ENCODE measurements at regions not wholly inside any gene's neighbourhood (a gene's known extent, or its start where the extent isn't known, plus 50 kb on each side); places are given as distances from the start of the nearest gene placed in this dataset.

DNA sequence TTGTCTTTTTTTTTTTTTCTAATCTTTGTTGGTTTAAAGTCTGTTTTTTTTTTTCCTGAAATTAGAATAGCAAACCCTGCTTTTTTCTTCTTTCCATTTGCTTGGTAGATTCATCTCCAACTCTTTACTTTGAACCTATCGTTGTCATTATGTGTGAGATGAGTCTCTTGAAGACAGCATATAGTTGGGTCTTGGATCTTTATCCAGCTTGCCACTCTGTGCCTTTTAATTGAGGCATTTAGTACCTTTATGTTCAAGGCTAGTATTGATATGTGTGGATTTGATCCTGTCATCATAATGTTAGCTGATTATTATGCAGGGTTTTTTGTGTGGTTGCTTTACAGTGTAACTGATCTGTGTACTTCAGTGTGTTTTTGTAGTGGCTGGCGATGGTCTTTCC lies 383.8 kb downstream of the MAN2A1 start (continued):
- TF ChIP-seq, protein P1, sequence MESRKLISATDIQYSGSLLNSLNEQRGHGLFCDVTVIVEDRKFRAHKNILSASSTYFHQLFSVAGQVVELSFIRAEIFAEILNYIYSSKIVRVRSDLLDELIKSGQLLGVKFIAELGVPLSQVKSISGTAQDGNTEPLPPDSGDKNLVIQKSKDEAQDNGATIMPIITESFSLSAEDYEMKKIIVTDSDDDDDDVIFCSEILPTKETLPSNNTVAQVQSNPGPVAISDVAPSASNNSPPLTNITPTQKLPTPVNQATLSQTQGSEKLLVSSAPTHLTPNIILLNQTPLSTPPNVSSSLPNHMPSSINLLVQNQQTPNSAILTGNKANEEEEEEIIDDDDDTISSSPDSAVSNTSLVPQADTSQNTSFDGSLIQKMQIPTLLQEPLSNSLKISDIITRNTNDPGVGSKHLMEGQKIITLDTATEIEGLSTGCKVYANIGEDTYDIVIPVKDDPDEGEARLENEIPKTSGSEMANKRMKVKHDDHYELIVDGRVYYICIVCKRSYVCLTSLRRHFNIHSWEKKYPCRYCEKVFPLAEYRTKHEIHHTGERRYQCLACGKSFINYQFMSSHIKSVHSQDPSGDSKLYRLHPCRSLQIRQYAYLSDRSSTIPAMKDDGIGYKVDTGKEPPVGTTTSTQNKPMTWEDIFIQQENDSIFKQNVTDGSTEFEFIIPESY (IDR thresholded peaks at IDR 0.05; ENCODE audit: extremely low read depth, insufficient replicate concordance, low read length) = no peak
- TF ChIP-seq ZNF274 (IDR thresholded peaks at IDR 0.05; ENCODE audit: low read depth, low read length) (no peak), ELF1 (IDR thresholded peaks at IDR 0.05; ENCODE audit: borderline replicate concordance, low read depth) (no peak), SRF (IDR thresholded peaks at IDR 0.05; ENCODE audit: low read depth) (no peak), EZH2phosphoT487 (IDR thresholded peaks at IDR 0.05; ENCODE audit: borderline replicate concordance) (no peak), TCF7L2 (IDR thresholded peaks at IDR 0.05; ENCODE audit: borderline replicate concordance, extremely low read depth, insufficient read depth, insufficient read length) (no peak)
- TF ChIP-seq, protein P2, sequence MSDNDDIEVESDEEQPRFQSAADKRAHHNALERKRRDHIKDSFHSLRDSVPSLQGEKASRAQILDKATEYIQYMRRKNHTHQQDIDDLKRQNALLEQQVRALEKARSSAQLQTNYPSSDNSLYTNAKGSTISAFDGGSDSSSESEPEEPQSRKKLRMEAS (IDR thresholded peaks at IDR 0.05) = no peak

DNA sequence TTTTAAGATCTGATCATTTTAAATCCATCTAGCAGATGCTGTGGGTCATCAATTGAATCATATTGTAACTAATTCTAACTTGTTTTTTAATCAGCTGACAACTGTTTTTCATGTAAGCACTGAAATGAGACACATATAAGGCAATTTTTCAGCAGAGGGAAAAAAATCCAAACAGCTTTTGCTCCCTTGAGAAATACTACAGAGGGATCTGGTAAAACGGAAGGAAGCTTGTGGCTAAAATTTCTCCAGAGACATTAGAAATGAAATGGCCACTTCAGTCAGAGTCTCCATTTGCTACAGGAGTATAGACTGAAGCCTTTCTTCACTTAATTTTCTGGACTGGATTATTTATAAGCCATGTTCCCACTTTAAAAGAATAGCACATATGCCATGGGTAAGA lies 385.9 kb downstream of the MAN2A1 start:
- Histone ChIP-seq H3K36me3 (ENCODE audit: control insufficient read depth in 1 of 2, insufficient read depth in 2 of 2, low read length in 2 of 2) (no peaks in the 10 kb centered on the region), H3K27ac (ENCODE audit: low read depth, low read length) (no peak overlapping the region)
- CTCF ChIA-PET = no interaction called here

More for the DNA sequence above, 385.9 kb downstream of the MAN2A1 start:
- no peaks in the 10 kb centered on the region for H3K4me1 ChIP-seq (ENCODE audit: control insufficient read depth in 1 of 2, insufficient read depth in 2 of 2, low read length in 2 of 2)
- H3K27me3 ChIP-seq (ENCODE audit: insufficient read depth, low read length) = no peaks in the 10 kb centered on the region
- H3K9me2 ChIP-seq (ENCODE audit: insufficient read depth) = no peaks in the 10 kb centered on the region
- no peak overlapping the region for H3K9ac ChIP-seq (ENCODE audit: low read length)
- TF ChIP-seq, protein P3, sequence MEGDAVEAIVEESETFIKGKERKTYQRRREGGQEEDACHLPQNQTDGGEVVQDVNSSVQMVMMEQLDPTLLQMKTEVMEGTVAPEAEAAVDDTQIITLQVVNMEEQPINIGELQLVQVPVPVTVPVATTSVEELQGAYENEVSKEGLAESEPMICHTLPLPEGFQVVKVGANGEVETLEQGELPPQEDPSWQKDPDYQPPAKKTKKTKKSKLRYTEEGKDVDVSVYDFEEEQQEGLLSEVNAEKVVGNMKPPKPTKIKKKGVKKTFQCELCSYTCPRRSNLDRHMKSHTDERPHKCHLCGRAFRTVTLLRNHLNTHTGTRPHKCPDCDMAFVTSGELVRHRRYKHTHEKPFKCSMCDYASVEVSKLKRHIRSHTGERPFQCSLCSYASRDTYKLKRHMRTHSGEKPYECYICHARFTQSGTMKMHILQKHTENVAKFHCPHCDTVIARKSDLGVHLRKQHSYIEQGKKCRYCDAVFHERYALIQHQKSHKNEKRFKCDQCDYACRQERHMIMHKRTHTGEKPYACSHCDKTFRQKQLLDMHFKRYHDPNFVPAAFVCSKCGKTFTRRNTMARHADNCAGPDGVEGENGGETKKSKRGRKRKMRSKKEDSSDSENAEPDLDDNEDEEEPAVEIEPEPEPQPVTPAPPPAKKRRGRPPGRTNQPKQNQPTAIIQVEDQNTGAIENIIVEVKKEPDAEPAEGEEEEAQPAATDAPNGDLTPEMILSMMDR (IDR thresholded peaks at IDR 0.05 in 2 of 3, conservative IDR thresholded peaks at IDR 0.05 in 1 of 3; ENCODE audit: borderline replicate concordance in 1 of 3, insufficient read depth in 1 of 3, low read depth in 2 of 3, low read length in 2 of 3) = no peak
- TF ChIP-seq RAD21 (IDR thresholded peaks at IDR 0.05; ENCODE audit: low read depth) (no peak), EZH2 (IDR thresholded peaks at IDR 0.05) (no peak), POLR2AphosphoS5 (IDR thresholded peaks at IDR 0.05; ENCODE audit: low read depth, low read length) (no peak), ZFX (IDR thresholded peaks at IDR 0.05) (no peak), EGR1 (IDR thresholded peaks at IDR 0.05; ENCODE audit: low read depth) (no peak), SP1 (IDR thresholded peaks at IDR 0.05; ENCODE audit: low read depth) (no peak), ZNF274 (IDR thresholded peaks at IDR 0.05; ENCODE audit: low read depth, low read length) (no peak), JUND (IDR thresholded peaks at IDR 0.05) (no peak), YY1 (IDR thresholded peaks at IDR 0.05; ENCODE audit: extremely low read depth, insufficient replicate concordance, low read depth, low read length) (no peak), SIN3A (IDR thresholded peaks at IDR 0.05; ENCODE audit: low read depth) (no peak), CBX3 (IDR thresholded peaks at IDR 0.05; ENCODE audit: low read depth) (no peak)
- TF ChIP-seq, protein P2 (IDR thresholded peaks at IDR 0.05) = no peak
- TF ChIP-seq, protein P4, sequence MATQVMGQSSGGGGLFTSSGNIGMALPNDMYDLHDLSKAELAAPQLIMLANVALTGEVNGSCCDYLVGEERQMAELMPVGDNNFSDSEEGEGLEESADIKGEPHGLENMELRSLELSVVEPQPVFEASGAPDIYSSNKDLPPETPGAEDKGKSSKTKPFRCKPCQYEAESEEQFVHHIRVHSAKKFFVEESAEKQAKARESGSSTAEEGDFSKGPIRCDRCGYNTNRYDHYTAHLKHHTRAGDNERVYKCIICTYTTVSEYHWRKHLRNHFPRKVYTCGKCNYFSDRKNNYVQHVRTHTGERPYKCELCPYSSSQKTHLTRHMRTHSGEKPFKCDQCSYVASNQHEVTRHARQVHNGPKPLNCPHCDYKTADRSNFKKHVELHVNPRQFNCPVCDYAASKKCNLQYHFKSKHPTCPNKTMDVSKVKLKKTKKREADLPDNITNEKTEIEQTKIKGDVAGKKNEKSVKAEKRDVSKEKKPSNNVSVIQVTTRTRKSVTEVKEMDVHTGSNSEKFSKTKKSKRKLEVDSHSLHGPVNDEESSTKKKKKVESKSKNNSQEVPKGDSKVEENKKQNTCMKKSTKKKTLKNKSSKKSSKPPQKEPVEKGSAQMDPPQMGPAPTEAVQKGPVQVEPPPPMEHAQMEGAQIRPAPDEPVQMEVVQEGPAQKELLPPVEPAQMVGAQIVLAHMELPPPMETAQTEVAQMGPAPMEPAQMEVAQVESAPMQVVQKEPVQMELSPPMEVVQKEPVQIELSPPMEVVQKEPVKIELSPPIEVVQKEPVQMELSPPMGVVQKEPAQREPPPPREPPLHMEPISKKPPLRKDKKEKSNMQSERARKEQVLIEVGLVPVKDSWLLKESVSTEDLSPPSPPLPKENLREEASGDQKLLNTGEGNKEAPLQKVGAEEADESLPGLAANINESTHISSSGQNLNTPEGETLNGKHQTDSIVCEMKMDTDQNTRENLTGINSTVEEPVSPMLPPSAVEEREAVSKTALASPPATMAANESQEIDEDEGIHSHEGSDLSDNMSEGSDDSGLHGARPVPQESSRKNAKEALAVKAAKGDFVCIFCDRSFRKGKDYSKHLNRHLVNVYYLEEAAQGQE (IDR thresholded peaks at IDR 0.05; ENCODE audit: low read depth) = no peak
- ChIA-PET POLR2A (no interaction called here), RAD21 (ENCODE audit: low non-redundant PET in 1 of 2, low total read pairs in 2 of 2, uncharacterized antibody in 2 of 2, unreplicated experiment in 2 of 2) (no interaction called here)
- H2AFZ ChIP-seq (ENCODE audit: low read depth, low read length, poor library complexity, severe bottlenecking) = no peak overlapping the region
- DNase-seq (ENCODE audit: low read depth, low spot score) (no peak), ATAC-seq (no peak)
- H4K20me1 ChIP-seq (ENCODE audit: insufficient read depth) = no peaks in the 10 kb centered on the region
- no TSS peak for BruUV-seq (replicated peaks)
- intact Hi-C loops (cut with micrococcal nuclease) = no loop called here
- H3K4me2 ChIP-seq (ENCODE audit: low read length) = no peak overlapping the region
- no peaks in the 10 kb centered on the region for H3K79me2 ChIP-seq (ENCODE audit: insufficient read depth, low read length)
- no peaks in the 10 kb centered on the region for H3K9me3 ChIP-seq (ENCODE audit: control insufficient read depth in 1 of 2, insufficient read depth in 1 of 2, low read depth in 1 of 2, low read length in 2 of 2)
- no peak overlapping the region for H3K4me3 ChIP-seq (replicated peaks in 1 of 2; ENCODE audit: low read depth in 1 of 2, low read length in 2 of 2)
